ENCODE measurements at regions not wholly inside any gene's neighbourhood (a gene's known extent, or its start where the extent isn't known, plus 50 kb on each side); places are given as distances from the start of the nearest gene placed in this dataset.
"Not testable (repeated sequence)": the region's sequence is repeated elsewhere in the genome, so short reads cannot be mapped to it uniquely, and the experiment has no call there.

DNA sequence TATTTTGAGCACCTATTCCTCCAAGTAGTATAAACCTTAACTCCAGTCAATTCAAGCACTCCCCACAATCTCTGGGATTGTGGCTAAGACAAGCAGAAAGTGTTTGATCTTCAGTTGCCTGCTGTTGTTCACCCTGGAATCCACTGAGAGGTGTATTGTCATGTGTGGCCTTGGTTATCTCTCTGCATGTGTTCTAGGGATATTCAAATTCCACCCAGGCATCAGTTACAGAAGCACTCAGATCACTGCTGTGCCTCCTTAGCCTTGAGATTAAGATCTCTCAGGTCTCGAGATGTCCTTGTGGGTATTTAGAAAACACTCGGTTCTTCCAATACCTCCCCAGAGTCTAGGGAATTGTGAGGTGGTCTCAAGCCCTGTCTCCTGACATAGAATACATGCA, 213.3 kb downstream of the SMARCA1 start:
- WGBS, 5 donors: 37 to 71% (median 45%) methylated on average over 2 of the region's 2 CpGs

DNA sequence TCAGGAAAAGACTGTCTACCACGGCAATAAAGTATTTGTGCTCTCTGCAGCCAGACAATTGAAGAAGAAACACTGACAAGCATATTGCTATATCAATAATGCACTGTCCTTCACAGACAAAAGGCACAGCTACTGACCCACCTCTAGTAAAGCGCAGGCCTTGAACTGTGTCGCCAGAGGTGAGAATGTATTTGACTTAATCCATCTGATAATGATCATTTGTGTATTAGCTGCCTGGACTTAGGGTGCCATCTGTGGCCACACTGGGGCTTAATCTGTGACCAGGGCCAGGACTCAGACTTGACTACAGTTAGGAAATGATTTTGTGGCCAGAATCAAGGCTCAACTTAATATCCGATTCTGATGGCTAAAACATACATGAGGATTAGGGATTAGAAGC, 260.4 kb downstream of the SMARCA1 start:
- TF ChIP-seq POLR2AphosphoS5 (IDR thresholded peaks at IDR 0.05): no peak
- TF ChIP-seq POLR2A (IDR thresholded peaks at IDR 0.05): no peak
- no peak for TF ChIP-seq EP300 (IDR thresholded peaks at IDR 0.05)
- no peak for TF ChIP-seq CTCF (IDR thresholded peaks at IDR 0.05)
- intact Hi-C loops (cut with DNase I; ENCODE audit: low total_unique reads): no loop called here
- Histone ChIP-seq H3K27me3 (no peaks in the 10 kb centered on the region), H3K4me1 (no peaks in the 10 kb centered on the region), H3K36me3 (no peaks in the 10 kb centered on the region), H3K9me3 (peaks cover 0 to 5% (median 2%) of the 10 kb centered on the region in 4 donors), H3K4me3 (no peak overlapping the region), H3K27ac (no peak overlapping the region)
- no peak for DNase-seq
- 64 to 90% (median 70%) methylated on average over 4 of the region's 4 CpGs for WGBS, 5 donors

More for the DNA sequence above, 213.3 kb downstream of the SMARCA1 start:
- intact Hi-C loops (cut with DNase I; ENCODE audit: low total_unique reads): no loop called here
- no peak for DNase-seq
- no peaks in the 10 kb centered on the region for H3K27me3 ChIP-seq
- no peak overlapping the region for H3K27ac ChIP-seq
- TF ChIP-seq POLR2AphosphoS5 (IDR thresholded peaks at IDR 0.05) (no peak), POLR2A (IDR thresholded peaks at IDR 0.05) (no peak), EP300 (IDR thresholded peaks at IDR 0.05) (no peak), CTCF (IDR thresholded peaks at IDR 0.05) (no peak)
- H3K4me3 ChIP-seq: no peak overlapping the region
- no peaks in the 10 kb centered on the region for H3K9me3 ChIP-seq
- no peaks in the 10 kb centered on the region for H3K4me1 ChIP-seq
- H3K36me3 ChIP-seq: no peaks in the 10 kb centered on the region

GRCh38 chrX:129255516-129255915, 267.8 kb downstream of the SMARCA1 start:
- H3K27me3 ChIP-seq; H3K4me3 ChIP-seq; H3K4me1 ChIP-seq; intact Hi-C loops (cut with DNase I; ENCODE audit: low total_unique reads); H3K36me3 ChIP-seq; H3K9me3 ChIP-seq; H3K27ac ChIP-seq; DNase-seq: not testable (repeated sequence)
- WGBS, 5 donors: 65 to 89% (median 83%) methylated on average over 5 of the region's 5 CpGs; no CpG with 5 or more reads in 1 of the 5 donors

- no peak for DNase-seq
- Histone ChIP-seq H3K27ac (no peak overlapping the region), H3K9me3 (peaks cover 0 to 7% (median 0%) of the 10 kb centered on the region in 4 donors), H3K36me3 (no peaks in the 10 kb centered on the region), H3K4me3 (no peak overlapping the region), H3K27me3 (no peaks in the 10 kb centered on the region), H3K4me1 (no peaks in the 10 kb centered on the region)
- intact Hi-C loops (cut with DNase I; ENCODE audit: low total_unique reads): no loop called here
- WGBS, 5 donors: 43 to 65% (median 51%) methylated on average over 3 of the region's 3 CpGs
- TF ChIP-seq CTCF (IDR thresholded peaks at IDR 0.05) (no peak), POLR2AphosphoS5 (IDR thresholded peaks at IDR 0.05) (no peak)
These were observed 273.7 kb downstream of the SMARCA1 start for GRCh38 chrX:129249563-129249962.

- TF ChIP-seq POLR2A (IDR thresholded peaks at IDR 0.05): no peak
- TF ChIP-seq POLR2AphosphoS5 (IDR thresholded peaks at IDR 0.05): no peak
- TF ChIP-seq CTCF (IDR thresholded peaks at IDR 0.05): no peak
- TF ChIP-seq EP300 (IDR thresholded peaks at IDR 0.05): no peak
- no peaks in the 10 kb centered on the region for H3K4me1 ChIP-seq
- H3K27me3 ChIP-seq: no peaks in the 10 kb centered on the region
- WGBS, 5 donors: 52 to 70% (median 64%) methylated on average over 3 of the region's 3 CpGs
- DNase-seq: no peak
- H3K4me3 ChIP-seq: no peak overlapping the region
- no peaks in the 10 kb centered on the region for H3K36me3 ChIP-seq
- no peaks in the 10 kb centered on the region for H3K9me3 ChIP-seq
- intact Hi-C loops (cut with DNase I; ENCODE audit: low total_unique reads): no loop called here
- H3K27ac ChIP-seq: no peak overlapping the region
These were observed 275.6 kb downstream of the SMARCA1 start for GRCh38 chrX:129247642-129248041.

Measured in stomach (tissue), 8 donors.